ENCODE measurements at regions not wholly inside any gene's neighbourhood (a gene's known extent, or its start where the extent isn't known, plus 50 kb on each side); places are given as distances from the start of the nearest gene placed in this dataset.
"Not testable (repeated sequence)": the region's sequence is repeated elsewhere in the genome, so short reads cannot be mapped to it uniquely, and the experiment has no call there.

GRCh38 chr13:39822437-39822836 is 167.0 kb downstream of the COG6 start:
- in situ Hi-C loops (cut with MboI; ENCODE audit: low pct_unique_long_range_greater_than_20kb in 2 of 9, low sequenced_read_pairs in 9 of 9, unreplicated experiment in 9 of 9) = no loop called here
- 24 to 100% (median 68%) methylated on average over 1 to 3 of the region's 3 CpGs for WGBS, 10 experiments
- peaks cover 0 to 7% of the 10 kb centered on the region in 2 donors for H3K4me1 ChIP-seq (replicated peaks in 1 of 2)
- no peak for ATAC-seq (replicated peaks in 6 of 8)
- H3K4me3 ChIP-seq = no peak overlapping the region
- no peak overlapping the region for H3K27ac ChIP-seq

- Histone ChIP-seq H3K27ac (no peak overlapping the region), H3K4me3 (no peak overlapping the region), H3K4me1 (replicated peaks in 1 of 2) (no peaks in the 10 kb centered on the region)
- 60 to 100% (median 88%) methylated on average over 1 to 6 of the region's 6 CpGs; no CpG with 5 or more reads in 2 of the 10 experiments for WGBS, 10 experiments
- no peak for ATAC-seq (replicated peaks in 6 of 8)
- in situ Hi-C loops (cut with MboI; ENCODE audit: low pct_unique_long_range_greater_than_20kb in 2 of 9, low sequenced_read_pairs in 9 of 9, unreplicated experiment in 9 of 9) = no loop called here
Observed at GRCh38 chr13:39823063-39823713, 167.7 kb downstream of the COG6 start.

- in situ Hi-C loops (cut with MboI; ENCODE audit: low pct_unique_long_range_greater_than_20kb in 2 of 9, low sequenced_read_pairs in 9 of 9, unreplicated experiment in 9 of 9) = no loop called here
- no peaks in the 10 kb centered on the region for H3K4me1 ChIP-seq (replicated peaks in 1 of 2)
- no peak overlapping the region for H3K4me3 ChIP-seq
- H3K27ac ChIP-seq = no peak overlapping the region
- WGBS, 10 experiments = 28 to 98% (median 87%) methylated on average over 2 to 6 of the region's 6 CpGs; no CpG with 5 or more reads in 2 of the 10 experiments
- no peak for ATAC-seq (replicated peaks in 6 of 8)
Observed at GRCh38 chr13:39825886-39826285, 170.4 kb downstream of the COG6 start.

GRCh38 chr13:39835253-39835652 is 179.8 kb downstream of the COG6 start:
- ATAC-seq (replicated peaks in 6 of 8) = no peak
- Histone ChIP-seq H3K4me3 (no peak overlapping the region), H3K27ac (no peak overlapping the region), H3K4me1 (replicated peaks in 1 of 2) (no peaks in the 10 kb centered on the region)
- in situ Hi-C loops (cut with MboI; ENCODE audit: low pct_unique_long_range_greater_than_20kb in 2 of 9, low sequenced_read_pairs in 9 of 9, unreplicated experiment in 9 of 9) = no loop called here
- WGBS, 10 experiments = 20 to 89% (median 73%) methylated on average over 1 to 7 of the region's 7 CpGs; no CpG with 5 or more reads in 3 of the 10 experiments

- Histone ChIP-seq H3K4me3 (no peak overlapping the region), H3K27ac (no peak overlapping the region), H3K4me1 (replicated peaks in 1 of 2) (no peaks in the 10 kb centered on the region)
- in situ Hi-C loops (cut with MboI; ENCODE audit: low pct_unique_long_range_greater_than_20kb in 2 of 9, low sequenced_read_pairs in 9 of 9, unreplicated experiment in 9 of 9) = no loop called here
- WGBS, 10 experiments = 17 to 100% (median 72%) methylated on average over 1 to 2 of the region's 2 CpGs
- no peak for ATAC-seq (replicated peaks in 6 of 8)
Observed at GRCh38 chr13:39836038-39836437, 180.6 kb downstream of the COG6 start.

GRCh38 chr13:39837866-39838265 is 182.4 kb downstream of the COG6 start:
- 60 to 100% (median 75%) methylated on average over 1 of the region's 1 CpG; no CpG with 5 or more reads in 5 of the 10 experiments for whole genome bisulfite sequencing, 10 experiments
- H3K4me3 ChIP-seq; ATAC-seq (replicated peaks in 6 of 8); in situ Hi-C loops (cut with MboI; ENCODE audit: low pct_unique_long_range_greater_than_20kb in 2 of 9, low sequenced_read_pairs in 9 of 9, unreplicated experiment in 9 of 9); H3K4me1 ChIP-seq (replicated peaks in 1 of 2); H3K27ac ChIP-seq: not testable (repeated sequence)

- Histone ChIP-seq H3K4me3 (no peak overlapping the region), H3K27ac (no peak overlapping the region), H3K4me1 (replicated peaks in 1 of 2) (no peaks in the 10 kb centered on the region)
- WGBS, 10 experiments = 57 to 100% (median 89%) methylated on average over 1 to 3 of the region's 3 CpGs; no CpG with 5 or more reads in 1 of the 10 experiments
- peak in 1 of 8 experiments; percentile 51 for ATAC-seq (replicated peaks in 6 of 8)
- in situ Hi-C loops (cut with MboI; ENCODE audit: low pct_unique_long_range_greater_than_20kb in 2 of 9, low sequenced_read_pairs in 9 of 9, unreplicated experiment in 9 of 9) = no loop called here
Observed at GRCh38 chr13:39840201-39840600, 184.7 kb downstream of the COG6 start.

- no peak overlapping the region for H3K4me3 ChIP-seq
- no peaks in the 10 kb centered on the region for H3K4me1 ChIP-seq (replicated peaks in 1 of 2)
- ATAC-seq (replicated peaks in 6 of 8) = no peak
- H3K27ac ChIP-seq = no peak overlapping the region
- in situ Hi-C loops (cut with MboI; ENCODE audit: low pct_unique_long_range_greater_than_20kb in 2 of 9, low sequenced_read_pairs in 9 of 9, unreplicated experiment in 9 of 9) = no loop called here
- WGBS, 10 experiments = 27 to 89% (median 65%) methylated on average over 1 to 3 of the region's 3 CpGs; no CpG with 5 or more reads in 1 of the 10 experiments
Observed at GRCh38 chr13:39847336-39847735, 191.9 kb downstream of the COG6 start.

- WGBS, 10 experiments = 3 to 100% (median 65%) methylated on average over 1 to 3 of the region's 4 CpGs; no CpG with 5 or more reads in 4 of the 10 experiments
- H3K4me1 ChIP-seq (replicated peaks in 1 of 2) = no peaks in the 10 kb centered on the region
- in situ Hi-C loops (cut with MboI; ENCODE audit: low pct_unique_long_range_greater_than_20kb in 2 of 9, low sequenced_read_pairs in 9 of 9, unreplicated experiment in 9 of 9) = no loop called here
- no peak overlapping the region for H3K4me3 ChIP-seq
- peak in 3 of 8 experiments; percentile 97 to 99 (median 98) for ATAC-seq (replicated peaks in 6 of 8)
- H3K27ac ChIP-seq = no peak overlapping the region
Observed at GRCh38 chr13:39855236-39855635, 199.8 kb downstream of the COG6 start.

- in situ Hi-C loops (cut with MboI; ENCODE audit: low pct_unique_long_range_greater_than_20kb in 2 of 9, low sequenced_read_pairs in 9 of 9, unreplicated experiment in 9 of 9) = no loop called here
- 20 to 40% methylated on average over 1 of the region's 8 CpGs; no CpG with 5 or more reads in 8 of the 10 experiments for WGBS, 10 experiments
- no peaks in the 10 kb centered on the region for H3K4me1 ChIP-seq (replicated peaks in 1 of 2)
- H3K4me3 ChIP-seq = no peak overlapping the region
- H3K27ac ChIP-seq = no peak overlapping the region
- no peak for ATAC-seq (replicated peaks in 6 of 8)
Observed at GRCh38 chr13:39856714-39857113, 201.3 kb downstream of the COG6 start.

- H3K27ac ChIP-seq = no peak overlapping the region
- in situ Hi-C loops (cut with MboI; ENCODE audit: low pct_unique_long_range_greater_than_20kb in 2 of 9, low sequenced_read_pairs in 9 of 9, unreplicated experiment in 9 of 9) = no loop called here
- WGBS, 10 experiments = 15 to 100% (median 66%) methylated on average over 1 to 2 of the region's 2 CpGs
- ATAC-seq (replicated peaks in 6 of 8) = no peak
- H3K4me3 ChIP-seq = no peak overlapping the region
- no peaks in the 10 kb centered on the region for H3K4me1 ChIP-seq (replicated peaks in 1 of 2)
Observed at GRCh38 chr13:39858794-39859193, 203.3 kb downstream of the COG6 start.

GRCh38 chr13:39859898-39860297 is 204.4 kb downstream of the COG6 start:
- H3K27ac ChIP-seq = no peak overlapping the region

GRCh38 chr13:39862900-39863299 is 207.4 kb downstream of the COG6 start:
- Histone ChIP-seq H3K4me3 (no peak overlapping the region), H3K4me1 (replicated peaks in 1 of 2) (no peaks in the 10 kb centered on the region), H3K27ac (no peak overlapping the region)
- ATAC-seq (replicated peaks in 6 of 8) = no peak
- in situ Hi-C loops (cut with MboI; ENCODE audit: low pct_unique_long_range_greater_than_20kb in 2 of 9, low sequenced_read_pairs in 9 of 9, unreplicated experiment in 9 of 9) = no loop called here
- WGBS, 10 experiments = 25 to 50% (median 50%) methylated on average over 1 to 2 of the region's 2 CpGs; no CpG with 5 or more reads in 6 of the 10 experiments

More at GRCh38 chr13:39859898-39860297, 204.4 kb downstream of the COG6 start:
- no peak for ATAC-seq (replicated peaks in 6 of 8)
- 22 to 100% (median 100%) methylated on average over 1 to 3 of the region's 3 CpGs; no CpG with 5 or more reads in 3 of the 10 experiments for WGBS, 10 experiments
- Histone ChIP-seq H3K4me3 (no peak overlapping the region), H3K4me1 (replicated peaks in 1 of 2) (no peaks in the 10 kb centered on the region)
- in situ Hi-C loops (cut with MboI; ENCODE audit: low pct_unique_long_range_greater_than_20kb in 2 of 9, low sequenced_read_pairs in 9 of 9, unreplicated experiment in 9 of 9) = no loop called here

- no peak overlapping the region for H3K4me3 ChIP-seq
- no peaks in the 10 kb centered on the region for H3K4me1 ChIP-seq (replicated peaks in 1 of 2)
- in situ Hi-C loops (cut with MboI; ENCODE audit: low pct_unique_long_range_greater_than_20kb in 2 of 9, low sequenced_read_pairs in 9 of 9, unreplicated experiment in 9 of 9) = no loop called here
- H3K27ac ChIP-seq = no peak overlapping the region
- WGBS, 10 experiments = 68 to 100% (median 94%) methylated on average over 1 to 5 of the region's 5 CpGs
- ATAC-seq (replicated peaks in 6 of 8) = no peak
Observed at GRCh38 chr13:39864221-39864620, 208.8 kb downstream of the COG6 start.

Measured in motor neuron (in vitro differentiated cells).